Hepatocyte (in vitro differentiated cells): ENCODE measurements at regions not wholly inside any gene's neighbourhood (a gene's known extent, or its start where the extent isn't known, plus 50 kb on each side); places are given as distances from the start of the nearest gene placed in this dataset.

Experiments used
- DNase-seq: peaks from one replicate; pipeline ENCODE4 v3.0.0-alpha.2; 2016; ENCODE audit warnings: low spot score
- H2AFZ ChIP-seq: fragments of 200-600 bp; sonication (generic); 2 replicates; pipeline ENCODE4 v1.6.0; 2016; ENCODE audit warnings: antibody characterized with exemption, mild to moderate bottlenecking
- H3K27ac ChIP-seq: fragments of 200-600 bp; sonication (generic); 2 replicates; pipeline ENCODE4 v1.5.1; 2016; ENCODE audit warnings: mild to moderate bottlenecking
- H3K27me3 ChIP-seq: fragments of 200-600 bp; sonication (generic); 2 replicates; pipeline ENCODE4 v1.6.1; 2016
- H3K36me3 ChIP-seq: fragments of 200-600 bp; sonication (generic); replicated peaks from 2 replicates; pipeline ENCODE4 v1.5.1; 2016; ENCODE audit warnings: low read depth; ENCODE audit not compliant: insufficient read depth
- H3K4me1 ChIP-seq: fragments of 200-600 bp; sonication (generic); 2 replicates; pipeline ENCODE4 v1.5.1; 2016; ENCODE audit warnings: mild to moderate bottlenecking, moderate library complexity; ENCODE audit not compliant: insufficient read depth
- H3K4me2 ChIP-seq: fragments of 200-600 bp; sonication (generic); 2 replicates; pipeline ENCODE4 v1.6.0; 2016
- H3K4me3 ChIP-seq: fragments of 200-600 bp; sonication (generic); 2 replicates; pipeline ENCODE4 v1.5.1; 2016; ENCODE audit warnings: mild to moderate bottlenecking
- H3K79me2 ChIP-seq: fragments of 200-600 bp; sonication (generic); 2 replicates; pipeline ENCODE4 v1.6.0; 2017; ENCODE audit warnings: mild to moderate bottlenecking
- H3K9me2 ChIP-seq: fragments of 200-600 bp; sonication (generic); replicated peaks from 2 replicates; pipeline ENCODE4 v1.6.0; 2017; ENCODE audit warnings: mild to moderate bottlenecking; ENCODE audit not compliant: insufficient read depth
- H3K9me3 ChIP-seq: fragments of 200-600 bp; sonication (generic); 2 replicates; pipeline ENCODE4 v1.5.1; 2016; ENCODE audit warnings: low read depth, mild to moderate bottlenecking
- H4K20me1 ChIP-seq: fragments of 200-600 bp; sonication (generic); 2 replicates; pipeline ENCODE4 v1.6.0; 2016; ENCODE audit warnings: mild to moderate bottlenecking; ENCODE audit not compliant: insufficient read depth, poor library complexity, severe bottlenecking
- CTCF ChIP-seq: fragments of 200-600 bp; sonication (generic); IDR thresholded peaks from 2 replicates; pipeline ENCODE4 v1.5.1; 2016; ENCODE audit warnings: antibody characterized with exemption, mild to moderate bottlenecking; ENCODE audit not compliant: poor library complexity
- EZH2 ChIP-seq: fragments of 200-600 bp; sonication (generic); IDR thresholded peaks from 2 replicates; pipeline ENCODE4 v1.6.1; 2016; ENCODE audit warnings: antibody characterized with exemption, mild to moderate bottlenecking, borderline replicate concordance
- EZH2phosphoT487 ChIP-seq: fragments of 200-600 bp; sonication (generic); IDR thresholded peaks from one replicate; pipeline ENCODE4 v1.6.1; 2018; ENCODE audit warnings: antibody characterized with exemption, mild to moderate bottlenecking, low read depth, moderate library complexity; ENCODE audit not compliant: unreplicated experiment, severe bottlenecking
- WGBS: methylation state at CpG from one replicate; pipeline ENCODE4 v1.1.6; 2016; ENCODE audit warnings: low lambda C conversion rate; ENCODE audit errors: missing lambda C conversion rate; 5-methylcytosine and 5-hydroxymethylcytosine counted together

DNA sequence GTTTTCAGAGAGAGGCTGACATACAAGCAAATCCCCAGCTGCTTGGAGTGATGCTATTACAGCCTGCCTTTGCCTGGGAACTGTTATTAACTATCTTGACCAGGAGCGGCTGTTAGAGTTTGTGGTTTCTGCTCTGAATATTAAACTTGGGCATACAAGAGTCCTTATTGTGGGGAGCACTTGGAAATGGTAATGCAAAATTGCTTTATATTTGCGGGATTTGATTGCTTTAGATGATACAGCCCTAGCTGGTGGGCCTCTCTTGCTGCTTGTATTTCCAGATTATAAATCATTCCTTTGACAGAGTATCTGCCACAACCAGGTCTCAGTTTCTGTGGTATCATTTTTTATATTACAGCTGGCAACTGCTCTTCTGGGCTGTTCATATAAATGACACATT is 101.9 kb upstream of the FAM204A start:
- H3K9me2 ChIP-seq, result no peaks in the 10 kb centered on the region
- H3K27ac ChIP-seq, result no peak overlapping the region
- H3K79me2 ChIP-seq, result no peaks in the 10 kb centered on the region
- no peaks in the 10 kb centered on the region for H3K9me3 ChIP-seq
- no peak overlapping the region for H3K4me2 ChIP-seq
- H3K36me3 ChIP-seq, result no peaks in the 10 kb centered on the region
- WGBS, result 70% methylated on average over 2 of the region's 2 CpGs
- TF ChIP-seq EZH2phosphoT487 (no peak), EZH2 (no peak), CTCF (no peak)
- DNase-seq, result no peak
- H3K4me1 ChIP-seq, result no peaks in the 10 kb centered on the region
- H3K4me3 ChIP-seq, result no peak overlapping the region
- H4K20me1 ChIP-seq, result no peaks in the 10 kb centered on the region
- no peak overlapping the region for H2AFZ ChIP-seq
- no peaks in the 10 kb centered on the region for H3K27me3 ChIP-seq

- no peak overlapping the region for H2AFZ ChIP-seq
- H3K9me2 ChIP-seq, result no peaks in the 10 kb centered on the region
- TF ChIP-seq CTCF (no peak), EZH2phosphoT487 (no peak), EZH2 (no peak)
- H3K4me3 ChIP-seq, result no peak overlapping the region
- H4K20me1 ChIP-seq, result no peaks in the 10 kb centered on the region
- H3K27me3 ChIP-seq, result no peaks in the 10 kb centered on the region
- H3K79me2 ChIP-seq, result no peaks in the 10 kb centered on the region
- no peak overlapping the region for H3K27ac ChIP-seq
- DNase-seq, result no peak
- WGBS, result 78% methylated on average over 3 of the region's 3 CpGs
- H3K9me3 ChIP-seq, result no peaks in the 10 kb centered on the region
- no peak overlapping the region for H3K4me2 ChIP-seq
- no peaks in the 10 kb centered on the region for H3K4me1 ChIP-seq
- H3K36me3 ChIP-seq, result no peaks in the 10 kb centered on the region
Observed at GRCh38 chr10:118442032-118442431, 99.9 kb upstream of the FAM204A start.

DNA sequence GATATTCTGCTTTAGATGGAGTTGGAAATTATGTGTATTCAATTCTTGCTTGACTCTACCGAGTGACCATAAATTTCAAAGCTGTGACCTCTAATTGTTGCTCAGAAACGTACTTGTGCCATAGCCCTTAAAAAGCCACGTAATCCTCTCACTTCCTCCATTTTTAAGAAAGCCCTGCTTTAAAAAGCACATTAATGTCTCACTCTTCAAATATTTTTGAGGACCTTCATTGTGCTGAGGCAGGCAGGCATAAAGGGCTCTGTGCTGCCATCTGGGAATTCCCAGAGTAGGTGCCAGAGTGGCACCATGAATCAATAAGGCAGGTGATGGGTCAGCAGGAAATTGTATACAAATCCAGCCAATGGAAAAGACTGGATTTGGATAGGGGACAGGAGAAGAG is 97.7 kb upstream of the FAM204A start:
- Histone ChIP-seq H3K27me3 (peaks cover 5% of the 10 kb centered on the region), H2AFZ (no peak overlapping the region), H3K9me2 (no peaks in the 10 kb centered on the region), H3K4me3 (no peak overlapping the region), H3K27ac (no peak overlapping the region), H3K4me2 (no peak overlapping the region), H3K79me2 (no peaks in the 10 kb centered on the region), H4K20me1 (no peaks in the 10 kb centered on the region), H3K4me1 (no peaks in the 10 kb centered on the region), H3K9me3 (no peaks in the 10 kb centered on the region), H3K36me3 (no peaks in the 10 kb centered on the region)
- TF ChIP-seq EZH2phosphoT487, result no peak
- no peak for TF ChIP-seq CTCF
- TF ChIP-seq EZH2, result no peak
- WGBS, result 72% methylated on average over 3 of the region's 3 CpGs
- no peak for DNase-seq

- H3K4me3 ChIP-seq, result no peak overlapping the region
- no peak for DNase-seq
- 89% methylated on average over 1 of the region's 1 CpG for WGBS
Observed at GRCh38 chr10:118436742-118437141, 94.6 kb upstream of the FAM204A start.

More at GRCh38 chr10:118436742-118437141, 94.6 kb upstream of the FAM204A start:
- no peaks in the 10 kb centered on the region for H3K9me3 ChIP-seq
- H3K4me1 ChIP-seq, result no peaks in the 10 kb centered on the region
- no peak overlapping the region for H2AFZ ChIP-seq
- no peaks in the 10 kb centered on the region for H3K79me2 ChIP-seq
- no peaks in the 10 kb centered on the region for H3K9me2 ChIP-seq
- H3K4me2 ChIP-seq, result no peak overlapping the region
- no peaks in the 10 kb centered on the region for H4K20me1 ChIP-seq
- H3K36me3 ChIP-seq, result no peaks in the 10 kb centered on the region
- H3K27me3 ChIP-seq, result peaks cover 5% of the 10 kb centered on the region
- no peak for TF ChIP-seq EZH2phosphoT487
- no peak overlapping the region for H3K27ac ChIP-seq
